ENCODE measurements at regions not wholly inside any gene's neighbourhood (a gene's known extent, or its start where the extent isn't known, plus 50 kb on each side); places are given as distances from the start of the nearest gene placed in this dataset.

- DNase-seq (ENCODE audit: low spot score) (no peak), ATAC-seq (no peak)
- H3K36me3 Mint-ChIP-seq: peaks cover 32% of the 10 kb centered on the region
- no peak for TF ChIP-seq STAT6 (CRISPR knock-in tag; conservative IDR thresholded peaks at IDR 0.05; ENCODE audit: low read depth)
- TF ChIP-seq EMX1 (CRISPR knock-in tag; IDR thresholded peaks at IDR 0.05): no peak
- TF ChIP-seq ZNF138 (CRISPR knock-in tag; conservative IDR thresholded peaks at IDR 0.05): no peak
- no peak for TF ChIP-seq JUN (CRISPR knock-in tag; IDR thresholded peaks at IDR 0.05)
- no peak for TF ChIP-seq RELA (CRISPR knock-in tag; IDR thresholded peaks at IDR 0.05; ENCODE audit: borderline replicate concordance)
- no peak for TF ChIP-seq ZNF121 (CRISPR knock-in tag; IDR thresholded peaks at IDR 0.05)
- no peak for TF ChIP-seq NFE2L1 (CRISPR knock-in tag; IDR thresholded peaks at IDR 0.05)
- no peak for TF ChIP-seq CREB1 (CRISPR knock-in tag; IDR thresholded peaks at IDR 0.05)
- TF ChIP-seq HMGA2 (CRISPR knock-in tag; IDR thresholded peaks at IDR 0.05): no peak
- no peak for TF ChIP-seq HMGXB4 (CRISPR knock-in tag; IDR thresholded peaks at IDR 0.05)
- TF ChIP-seq, protein P1, sequence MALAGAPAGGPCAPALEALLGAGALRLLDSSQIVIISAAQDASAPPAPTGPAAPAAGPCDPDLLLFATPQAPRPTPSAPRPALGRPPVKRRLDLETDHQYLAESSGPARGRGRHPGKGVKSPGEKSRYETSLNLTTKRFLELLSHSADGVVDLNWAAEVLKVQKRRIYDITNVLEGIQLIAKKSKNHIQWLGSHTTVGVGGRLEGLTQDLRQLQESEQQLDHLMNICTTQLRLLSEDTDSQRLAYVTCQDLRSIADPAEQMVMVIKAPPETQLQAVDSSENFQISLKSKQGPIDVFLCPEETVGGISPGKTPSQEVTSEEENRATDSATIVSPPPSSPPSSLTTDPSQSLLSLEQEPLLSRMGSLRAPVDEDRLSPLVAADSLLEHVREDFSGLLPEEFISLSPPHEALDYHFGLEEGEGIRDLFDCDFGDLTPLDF (CRISPR knock-in tag; IDR thresholded peaks at IDR 0.05): no peak
- no peak for TF ChIP-seq CBFB (CRISPR knock-in tag; IDR thresholded peaks at IDR 0.05; ENCODE audit: low read depth)
- TF ChIP-seq, protein P2, sequence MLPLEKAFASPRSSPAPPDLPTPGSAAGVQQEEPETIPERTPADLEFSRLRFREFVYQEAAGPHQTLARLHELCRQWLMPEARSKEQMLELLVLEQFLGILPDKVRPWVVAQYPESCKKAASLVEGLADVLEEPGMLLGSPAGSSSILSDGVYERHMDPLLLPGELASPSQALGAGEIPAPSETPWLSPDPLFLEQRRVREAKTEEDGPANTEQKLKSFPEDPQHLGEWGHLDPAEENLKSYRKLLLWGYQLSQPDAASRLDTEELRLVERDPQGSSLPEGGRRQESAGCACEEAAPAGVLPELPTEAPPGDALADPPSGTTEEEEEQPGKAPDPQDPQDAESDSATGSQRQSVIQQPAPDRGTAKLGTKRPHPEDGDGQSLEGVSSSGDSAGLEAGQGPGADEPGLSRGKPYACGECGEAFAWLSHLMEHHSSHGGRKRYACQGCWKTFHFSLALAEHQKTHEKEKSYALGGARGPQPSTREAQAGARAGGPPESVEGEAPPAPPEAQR (CRISPR knock-in tag; IDR thresholded peaks at IDR 0.05): no peak
- TF ChIP-seq TCF7 (CRISPR knock-in tag; IDR thresholded peaks at IDR 0.05; ENCODE audit: low read depth): no peak
- no peak for TF ChIP-seq KAT7 (CRISPR knock-in tag; IDR thresholded peaks at IDR 0.05; ENCODE audit: borderline replicate concordance)
- TF ChIP-seq, protein P3, sequence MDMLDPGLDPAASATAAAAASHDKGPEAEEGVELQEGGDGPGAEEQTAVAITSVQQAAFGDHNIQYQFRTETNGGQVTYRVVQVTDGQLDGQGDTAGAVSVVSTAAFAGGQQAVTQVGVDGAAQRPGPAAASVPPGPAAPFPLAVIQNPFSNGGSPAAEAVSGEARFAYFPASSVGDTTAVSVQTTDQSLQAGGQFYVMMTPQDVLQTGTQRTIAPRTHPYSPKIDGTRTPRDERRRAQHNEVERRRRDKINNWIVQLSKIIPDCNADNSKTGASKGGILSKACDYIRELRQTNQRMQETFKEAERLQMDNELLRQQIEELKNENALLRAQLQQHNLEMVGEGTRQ (CRISPR knock-in tag; IDR thresholded peaks at IDR 0.05): no peak
- no peak for TF ChIP-seq ZNF396 (CRISPR knock-in tag; IDR thresholded peaks at IDR 0.05; ENCODE audit: borderline replicate concordance)
- TF ChIP-seq, protein P4, sequence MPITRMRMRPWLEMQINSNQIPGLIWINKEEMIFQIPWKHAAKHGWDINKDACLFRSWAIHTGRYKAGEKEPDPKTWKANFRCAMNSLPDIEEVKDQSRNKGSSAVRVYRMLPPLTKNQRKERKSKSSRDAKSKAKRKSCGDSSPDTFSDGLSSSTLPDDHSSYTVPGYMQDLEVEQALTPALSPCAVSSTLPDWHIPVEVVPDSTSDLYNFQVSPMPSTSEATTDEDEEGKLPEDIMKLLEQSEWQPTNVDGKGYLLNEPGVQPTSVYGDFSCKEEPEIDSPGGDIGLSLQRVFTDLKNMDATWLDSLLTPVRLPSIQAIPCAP (CRISPR knock-in tag; IDR thresholded peaks at IDR 0.05): no peak
- TF ChIP-seq IRF2 (CRISPR knock-in tag; IDR thresholded peaks at IDR 0.05; ENCODE audit: borderline replicate concordance, low read depth): no peak
- TF ChIP-seq, protein P5, sequence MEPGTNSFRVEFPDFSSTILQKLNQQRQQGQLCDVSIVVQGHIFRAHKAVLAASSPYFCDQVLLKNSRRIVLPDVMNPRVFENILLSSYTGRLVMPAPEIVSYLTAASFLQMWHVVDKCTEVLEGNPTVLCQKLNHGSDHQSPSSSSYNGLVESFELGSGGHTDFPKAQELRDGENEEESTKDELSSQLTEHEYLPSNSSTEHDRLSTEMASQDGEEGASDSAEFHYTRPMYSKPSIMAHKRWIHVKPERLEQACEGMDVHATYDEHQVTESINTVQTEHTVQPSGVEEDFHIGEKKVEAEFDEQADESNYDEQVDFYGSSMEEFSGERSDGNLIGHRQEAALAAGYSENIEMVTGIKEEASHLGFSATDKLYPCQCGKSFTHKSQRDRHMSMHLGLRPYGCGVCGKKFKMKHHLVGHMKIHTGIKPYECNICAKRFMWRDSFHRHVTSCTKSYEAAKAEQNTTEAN (CRISPR knock-in tag; IDR thresholded peaks at IDR 0.05): no peak
- no peak overlapping the region for H3K4me3 Mint-ChIP-seq
- peaks cover 41% of the 10 kb centered on the region for H3K9me3 Mint-ChIP-seq
- H3K27me3 Mint-ChIP-seq (ENCODE audit: low read depth): no peaks in the 10 kb centered on the region; the same call in none of the 2 replicates
- ChIA-PET POLR2A (no interaction called here), CTCF (interaction anchor here (1.0 kb wide), 2 partner anchors 303 to 450 kb away, joined by 3 to 4 read pairs; no protein-coding TSS in a partner anchor)
- no peaks in the 10 kb centered on the region for H3K4me1 Mint-ChIP-seq
- H3K27ac Mint-ChIP-seq: no peak overlapping the region
These were observed 339.6 kb upstream of the CDH5 start for GRCh38 chr16:66026787-66027330.

All from WTC11 (cell line).